Breast epithelium (tissue), 4 donors: ENCODE measurements at regions not wholly inside any gene's neighbourhood (a gene's known extent, or its start where the extent isn't known, plus 50 kb on each side); places are given as distances from the start of the nearest gene placed in this dataset.

Source experiments
- DNase-seq, 2 donors: peaks; one replicate each; pipeline ENCODE4 v3.0.0-alpha.2; 2019; ENCODE audit warnings: low spot score in 2 of 2
- H3K27ac ChIP-seq, 2 donors: fragments of 200-600 bp; sonication (generic) in 1 of 2; one replicate each; pipeline ENCODE4 v1.5.1; 2016 to 2019; ENCODE audit warnings: mild to moderate bottlenecking in 1 of 2
- H3K27me3 ChIP-seq, 2 donors: fragments of 200-600 bp; sonication (generic) in 1 of 2; one replicate each; pipeline versions ENCODE4 v1.5.1 to v1.6.0; 2017 to 2019; ENCODE audit warnings: control low read depth in 1 of 2, mild to moderate bottlenecking in 1 of 2
- H3K36me3 ChIP-seq: fragments of 200-600 bp; one replicate; pipeline ENCODE4 v1.5.1; 2019
- H3K4me1 ChIP-seq, 2 donors: fragments of 200-600 bp; sonication (generic); one replicate each; pipeline ENCODE4 v1.5.1; 2016 to 2019; ENCODE audit warnings: control low read depth in 1 of 2
- H3K4me3 ChIP-seq, 3 donors: fragments of 200-600 bp; sonication (generic); 1 replicate in 2 of 3; 2 replicates in 1 of 3; pipeline ENCODE4 v1.5.1; 2016 to 2019; ENCODE audit warnings: mild to moderate bottlenecking in 3 of 3, moderate library complexity in 2 of 3
- H3K9me3 ChIP-seq, 2 donors: fragments of 200-600 bp; sonication (generic) in 1 of 2; one replicate each; pipeline ENCODE4 v1.5.1; 2016 to 2019; ENCODE audit warnings: control low read depth in 1 of 2
- POLR2A ChIP-seq: fragments of 450-650 bp; IDR thresholded peaks from one replicate; pipeline ENCODE4 v1.6.1; 2016; ENCODE audit warnings: antibody characterized with exemption, mild to moderate bottlenecking, moderate library complexity
- POLR2AphosphoS5 ChIP-seq, 3 donors: sonication (generic); formaldehyde crosslinking; IDR thresholded peaks; one replicate each; pipeline ENCODE4 v1.6.1; 2017; ENCODE audit warnings: antibody characterized with exemption in 3 of 3
- intact Hi-C: fragments of 100-400 bp; cut with DNase I; formaldehyde crosslinking; loops from one replicate; pipeline ENCODE4 v1.15.1; 2023; ENCODE audit warnings: low total_unique reads
- TF ChIP-seq, protein P1 (sequence below), 3 donors: fragments of 450-650 bp; IDR thresholded peaks; one replicate each; pipeline ENCODE4 v1.5.1; 2016 to 2017; ENCODE audit warnings: antibody characterized with exemption in 3 of 3, mild to moderate bottlenecking in 3 of 3, moderate library complexity in 3 of 3

DNA sequence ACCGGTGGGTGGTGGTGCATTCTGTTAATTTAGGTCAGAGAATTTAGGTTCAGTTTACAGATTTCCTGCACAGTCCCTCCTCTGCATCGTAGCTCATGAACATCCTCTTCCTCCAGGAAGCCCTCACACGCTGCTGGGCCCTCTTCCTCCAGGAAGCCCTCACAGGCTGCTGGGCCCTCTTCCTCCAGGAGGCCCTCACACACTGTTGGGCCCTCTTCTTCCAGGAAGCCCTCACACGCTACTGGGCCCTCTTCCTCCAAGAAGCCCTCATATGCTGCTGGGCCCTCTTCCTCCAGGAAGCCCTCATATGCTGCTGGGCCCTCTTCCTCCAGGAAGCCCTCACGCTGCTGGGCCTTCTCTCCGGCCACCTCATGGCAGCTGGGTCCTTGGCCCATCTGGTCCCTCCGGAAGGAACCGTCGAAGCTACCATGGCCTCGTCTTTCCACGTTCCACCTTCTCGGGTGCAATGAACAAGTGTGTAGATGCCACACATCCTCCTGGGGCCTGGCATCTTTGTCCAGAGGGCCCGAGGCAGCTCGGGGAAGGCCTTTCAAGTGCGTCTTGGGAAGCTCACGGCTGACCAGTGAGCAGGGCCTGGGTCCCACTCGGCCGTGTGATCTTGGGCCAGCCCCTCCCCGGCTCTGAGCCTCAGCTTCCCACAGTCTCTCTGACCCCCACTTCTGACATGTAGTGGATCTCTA, 58.9 kb upstream of the PPARA start:
- H3K4me1 ChIP-seq = peaks cover 74 to 87% of the 10 kb centered on the region in 2 donors
- intact Hi-C loops = no loop called here
- no peak for DNase-seq
- no peaks in the 10 kb centered on the region for H3K27me3 ChIP-seq
- TF ChIP-seq, protein P1, sequence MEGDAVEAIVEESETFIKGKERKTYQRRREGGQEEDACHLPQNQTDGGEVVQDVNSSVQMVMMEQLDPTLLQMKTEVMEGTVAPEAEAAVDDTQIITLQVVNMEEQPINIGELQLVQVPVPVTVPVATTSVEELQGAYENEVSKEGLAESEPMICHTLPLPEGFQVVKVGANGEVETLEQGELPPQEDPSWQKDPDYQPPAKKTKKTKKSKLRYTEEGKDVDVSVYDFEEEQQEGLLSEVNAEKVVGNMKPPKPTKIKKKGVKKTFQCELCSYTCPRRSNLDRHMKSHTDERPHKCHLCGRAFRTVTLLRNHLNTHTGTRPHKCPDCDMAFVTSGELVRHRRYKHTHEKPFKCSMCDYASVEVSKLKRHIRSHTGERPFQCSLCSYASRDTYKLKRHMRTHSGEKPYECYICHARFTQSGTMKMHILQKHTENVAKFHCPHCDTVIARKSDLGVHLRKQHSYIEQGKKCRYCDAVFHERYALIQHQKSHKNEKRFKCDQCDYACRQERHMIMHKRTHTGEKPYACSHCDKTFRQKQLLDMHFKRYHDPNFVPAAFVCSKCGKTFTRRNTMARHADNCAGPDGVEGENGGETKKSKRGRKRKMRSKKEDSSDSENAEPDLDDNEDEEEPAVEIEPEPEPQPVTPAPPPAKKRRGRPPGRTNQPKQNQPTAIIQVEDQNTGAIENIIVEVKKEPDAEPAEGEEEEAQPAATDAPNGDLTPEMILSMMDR (IDR thresholded peaks at IDR 0.05) = no peak
- no peak for TF ChIP-seq POLR2AphosphoS5 (IDR thresholded peaks at IDR 0.05)
- H3K36me3 ChIP-seq = no peaks in the 10 kb centered on the region
- peak overlapping the region; percentile 99 to 100 for H3K27ac ChIP-seq
- H3K9me3 ChIP-seq = no peaks in the 10 kb centered on the region
- H3K4me3 ChIP-seq = peak overlapping the region in 1 of 3 donors; percentile 46

DNA sequence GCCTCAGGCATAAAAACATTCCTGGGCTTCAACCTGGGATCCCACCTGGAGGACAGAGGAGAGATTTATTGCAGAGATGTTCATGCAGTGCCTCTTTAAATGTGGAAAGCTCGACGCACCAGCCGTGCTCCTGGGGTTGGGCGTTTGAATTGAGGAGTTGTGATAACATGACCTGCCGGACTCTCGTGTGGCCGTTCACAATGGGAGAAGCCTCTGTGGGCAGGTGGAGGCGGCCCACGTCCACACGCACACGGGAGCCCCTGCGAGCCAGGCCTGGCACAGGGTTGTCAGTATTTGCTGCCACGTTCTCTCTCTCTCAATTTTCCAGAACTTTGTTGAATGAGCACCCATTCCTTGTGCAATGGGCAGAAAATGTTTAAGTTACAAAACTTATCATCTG, 58.3 kb upstream of the PPARA start:
- DNase-seq = no peak
- H3K4me1 ChIP-seq = peaks cover 68 to 85% of the 10 kb centered on the region in 2 donors
- TF ChIP-seq POLR2AphosphoS5 (IDR thresholded peaks at IDR 0.05) = no peak
- H3K36me3 ChIP-seq = no peaks in the 10 kb centered on the region
- H3K9me3 ChIP-seq = no peaks in the 10 kb centered on the region
- H3K27me3 ChIP-seq = no peaks in the 10 kb centered on the region
- H3K4me3 ChIP-seq = peak overlapping the region in 1 of 3 donors; percentile 46
- H3K27ac ChIP-seq = peak overlapping the region; percentile 99 to 100
- intact Hi-C loops = no loop called here

DNA sequence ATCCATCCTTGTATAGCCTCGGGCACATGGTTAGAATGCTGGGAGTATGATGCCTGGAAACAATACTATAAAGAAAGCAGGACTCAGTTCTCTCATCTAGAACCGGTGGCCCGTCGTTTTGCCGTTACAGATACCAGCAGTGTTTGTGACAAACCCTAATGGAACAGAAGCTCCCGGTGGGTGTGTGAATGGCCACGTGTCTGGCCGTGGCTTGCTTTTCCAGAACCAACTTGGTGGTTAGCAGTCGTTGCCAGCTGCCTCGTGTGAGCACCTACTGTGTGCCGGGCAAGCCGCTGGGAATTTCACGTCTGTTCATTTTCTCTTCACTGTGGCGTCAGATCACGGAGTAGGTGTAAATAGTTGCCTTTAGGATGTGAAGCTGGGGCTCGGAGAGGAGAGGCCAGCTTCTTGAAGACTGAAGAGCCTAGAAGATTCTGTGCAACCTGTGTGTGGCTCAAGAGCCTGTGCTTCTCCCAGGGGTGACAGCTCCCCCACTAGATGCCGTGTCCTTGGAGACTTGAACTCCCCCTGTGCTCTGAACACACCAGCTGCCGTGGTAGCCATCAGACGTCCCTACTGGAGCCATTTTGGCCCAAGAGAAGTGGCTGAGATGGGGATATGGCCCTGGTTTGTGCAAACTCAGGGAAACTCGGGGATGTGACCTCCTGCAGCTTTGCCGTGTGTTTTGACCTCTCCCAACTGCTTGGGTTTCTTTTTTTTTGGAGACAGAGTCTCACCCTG, 57.5 kb upstream of the PPARA start:
- intact Hi-C loops = no loop called here
- TF ChIP-seq POLR2A = no peak
- TF ChIP-seq POLR2AphosphoS5 (IDR thresholded peaks at IDR 0.05) = peak in 1 of 3 donors; percentile 33
- Histone ChIP-seq H3K36me3 (no peaks in the 10 kb centered on the region), H3K27me3 (no peaks in the 10 kb centered on the region), H3K9me3 (no peaks in the 10 kb centered on the region), H3K4me3 (peak overlapping the region in 1 of 3 donors; percentile 46), H3K4me1 (peaks cover 61 to 83% of the 10 kb centered on the region in 2 donors), H3K27ac (peak overlapping the region; percentile 99 to 100)
- DNase-seq = no peak

DNA sequence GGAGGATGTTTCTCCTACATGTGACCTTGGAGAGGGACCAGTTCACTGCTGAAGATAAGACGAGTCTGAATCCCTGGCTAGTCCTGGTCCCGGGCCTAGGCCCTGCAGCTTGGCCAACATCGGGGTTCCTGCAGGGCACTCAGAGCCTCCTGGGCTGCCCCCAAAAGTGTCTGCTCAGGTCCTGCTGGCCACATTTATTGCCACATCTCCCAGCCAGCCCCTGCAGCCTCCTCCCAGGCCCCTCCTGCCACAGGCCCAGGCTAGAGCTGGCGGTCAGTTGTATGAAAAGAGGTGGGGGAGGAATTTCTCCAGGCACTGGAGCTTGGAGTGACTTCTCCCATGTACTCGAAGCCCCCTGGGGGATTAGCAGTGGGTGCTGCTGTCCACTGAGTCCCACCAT, 56.5 kb upstream of the PPARA start:
- intact Hi-C loops = no loop called here
- no peak for DNase-seq
- peak overlapping the region in 1 of 3 donors; percentile 46 for H3K4me3 ChIP-seq
- H3K27me3 ChIP-seq = no peaks in the 10 kb centered on the region
- no peak for TF ChIP-seq POLR2AphosphoS5 (IDR thresholded peaks at IDR 0.05)
- TF ChIP-seq, protein P1 (IDR thresholded peaks at IDR 0.05) = no peak
- no peak for TF ChIP-seq POLR2A
- H3K36me3 ChIP-seq = no peaks in the 10 kb centered on the region
- H3K27ac ChIP-seq = peak overlapping the region; percentile 99 to 100
- peaks cover 61 to 92% of the 10 kb centered on the region in 2 donors for H3K4me1 ChIP-seq
- no peaks in the 10 kb centered on the region for H3K9me3 ChIP-seq

DNA sequence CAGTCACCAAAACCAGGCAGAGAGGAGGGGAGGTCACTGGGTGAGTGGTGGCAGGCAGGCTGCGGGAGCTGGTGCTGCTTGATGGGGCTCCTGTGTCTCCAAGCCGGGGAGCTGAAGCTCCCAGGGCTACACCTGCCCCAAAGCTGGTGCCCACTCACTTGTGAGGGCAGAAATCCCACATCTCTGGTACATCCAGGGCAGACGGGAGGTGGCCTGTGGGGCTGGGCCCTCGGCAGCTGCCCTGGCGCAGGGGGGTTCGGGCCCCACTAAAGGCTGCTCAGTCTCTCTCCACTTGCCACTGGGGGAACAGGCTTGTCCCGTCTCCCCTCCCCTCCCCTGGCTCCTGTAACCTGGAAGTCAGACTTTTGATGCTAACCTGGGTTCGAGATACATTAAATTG, 55.6 kb upstream of the PPARA start:
- intact Hi-C loops = no loop called here
- no peaks in the 10 kb centered on the region for H3K27me3 ChIP-seq
- H3K36me3 ChIP-seq = no peaks in the 10 kb centered on the region
- H3K4me3 ChIP-seq = peak overlapping the region in 1 of 3 donors; percentile 44
- DNase-seq = no peak
- TF ChIP-seq POLR2AphosphoS5 (IDR thresholded peaks at IDR 0.05) (no peak), POLR2A (no peak)
- TF ChIP-seq, protein P1 (IDR thresholded peaks at IDR 0.05) = no peak
- peak overlapping the region; percentile 99 to 100 for H3K27ac ChIP-seq
- no peaks in the 10 kb centered on the region for H3K9me3 ChIP-seq
- peaks cover 53 to 84% of the 10 kb centered on the region in 2 donors for H3K4me1 ChIP-seq

DNA sequence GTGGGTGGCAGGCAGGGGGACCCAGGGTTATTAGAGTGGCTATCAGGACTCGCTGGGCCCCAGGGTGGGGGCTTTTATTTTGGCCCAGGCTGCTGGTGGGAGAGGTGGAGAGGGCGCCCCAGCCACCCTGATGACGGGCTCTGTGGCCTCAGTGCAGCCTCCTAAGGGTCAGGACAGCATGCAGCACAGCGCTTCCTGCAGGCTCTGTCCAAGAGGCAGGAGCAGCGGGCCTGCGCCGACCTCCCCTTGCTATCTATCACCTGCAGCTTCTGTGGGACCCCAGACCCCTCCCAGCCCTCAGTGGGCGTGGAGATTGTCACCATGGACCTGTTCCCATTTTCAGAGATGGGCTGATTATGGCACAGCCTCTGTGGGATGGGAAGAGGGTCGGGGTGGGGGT, 54.3 kb upstream of the PPARA start:
- H3K4me1 ChIP-seq = peaks cover 41 to 70% of the 10 kb centered on the region in 2 donors
- no peak for DNase-seq
- no peaks in the 10 kb centered on the region for H3K9me3 ChIP-seq
- H3K27me3 ChIP-seq = no peaks in the 10 kb centered on the region
- peak overlapping the region; percentile 99 to 100 for H3K27ac ChIP-seq
- TF ChIP-seq POLR2AphosphoS5 (IDR thresholded peaks at IDR 0.05) (no peak), POLR2A (no peak)
- TF ChIP-seq, protein P1 (IDR thresholded peaks at IDR 0.05) = no peak
- intact Hi-C loops = no loop called here
- H3K36me3 ChIP-seq = no peaks in the 10 kb centered on the region
- H3K4me3 ChIP-seq = peak overlapping the region in 1 of 3 donors; percentile 1
